ENCODE measurements at regions not wholly inside any gene's neighbourhood (a gene's known extent, or its start where the extent isn't known, plus 50 kb on each side); places are given as distances from the start of the nearest gene placed in this dataset.

- H3K4me3 ChIP-seq (ENCODE audit: low read depth, low read length): no peak overlapping the region
- CTCF ChIA-PET: no interaction called here
Measured at GRCh38 chr3:159660326-159660725, 328.3 kb upstream of the IL12A start.

GRCh38 chr3:159660901-159661300 lies 327.7 kb upstream of the IL12A start:
- H3K4me1 ChIP-seq: no peaks in the 10 kb centered on the region
- CTCF ChIA-PET: no interaction called here
- Mint-ChIP-seq H3K27ac (ENCODE audit: unreplicated experiment) (no peak overlapping the region), H3K36me3 (ENCODE audit: insufficient read depth, unreplicated experiment) (peaks cover 4% of the 10 kb centered on the region), H3K27me3 (ENCODE audit: insufficient read depth, unreplicated experiment) (no peaks in the 10 kb centered on the region), H3K9me3 (ENCODE audit: unreplicated experiment) (peaks cover 12% of the 10 kb centered on the region), H3K4me3 (ENCODE audit: unreplicated experiment) (no peak overlapping the region), H3K4me1 (ENCODE audit: low read depth, unreplicated experiment) (no peaks in the 10 kb centered on the region)
- no peaks in the 10 kb centered on the region for H3K27me3 ChIP-seq (replicated peaks; ENCODE audit: control insufficient read depth, insufficient read depth, low read length)
- BruUV-seq (replicated peaks): no TSS peak
- H3K36me3 ChIP-seq (ENCODE audit: control insufficient read depth, insufficient read depth, low read length): no peaks in the 10 kb centered on the region
- peaks cover 10% of the 10 kb centered on the region; the same call in 1 of the 2 replicates for H3K9me3 ChIP-seq
- no peak for DNase-seq
- TF ChIP-seq, protein P1, sequence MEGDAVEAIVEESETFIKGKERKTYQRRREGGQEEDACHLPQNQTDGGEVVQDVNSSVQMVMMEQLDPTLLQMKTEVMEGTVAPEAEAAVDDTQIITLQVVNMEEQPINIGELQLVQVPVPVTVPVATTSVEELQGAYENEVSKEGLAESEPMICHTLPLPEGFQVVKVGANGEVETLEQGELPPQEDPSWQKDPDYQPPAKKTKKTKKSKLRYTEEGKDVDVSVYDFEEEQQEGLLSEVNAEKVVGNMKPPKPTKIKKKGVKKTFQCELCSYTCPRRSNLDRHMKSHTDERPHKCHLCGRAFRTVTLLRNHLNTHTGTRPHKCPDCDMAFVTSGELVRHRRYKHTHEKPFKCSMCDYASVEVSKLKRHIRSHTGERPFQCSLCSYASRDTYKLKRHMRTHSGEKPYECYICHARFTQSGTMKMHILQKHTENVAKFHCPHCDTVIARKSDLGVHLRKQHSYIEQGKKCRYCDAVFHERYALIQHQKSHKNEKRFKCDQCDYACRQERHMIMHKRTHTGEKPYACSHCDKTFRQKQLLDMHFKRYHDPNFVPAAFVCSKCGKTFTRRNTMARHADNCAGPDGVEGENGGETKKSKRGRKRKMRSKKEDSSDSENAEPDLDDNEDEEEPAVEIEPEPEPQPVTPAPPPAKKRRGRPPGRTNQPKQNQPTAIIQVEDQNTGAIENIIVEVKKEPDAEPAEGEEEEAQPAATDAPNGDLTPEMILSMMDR (IDR thresholded peaks at IDR 0.05; ENCODE audit: insufficient read depth in 1 of 2, low read depth in 1 of 2, low read length in 1 of 2, severe bottlenecking in 1 of 2, unreplicated experiment in 1 of 2): no peak
- POLR2A ChIA-PET: no interaction called here
- intact Hi-C loops (cut with micrococcal nuclease; ENCODE audit: unreplicated experiment): no loop called here
- H3K4me3 ChIP-seq (ENCODE audit: low read depth, low read length): no peak overlapping the region

More at GRCh38 chr3:159660326-159660725, 328.3 kb upstream of the IL12A start:
- Mint-ChIP-seq H3K36me3 (ENCODE audit: insufficient read depth, unreplicated experiment) (peaks cover 4% of the 10 kb centered on the region), H3K27me3 (ENCODE audit: insufficient read depth, unreplicated experiment) (no peaks in the 10 kb centered on the region), H3K27ac (ENCODE audit: unreplicated experiment) (no peak overlapping the region), H3K9me3 (ENCODE audit: unreplicated experiment) (peaks cover 12% of the 10 kb centered on the region), H3K4me1 (ENCODE audit: low read depth, unreplicated experiment) (no peaks in the 10 kb centered on the region), H3K4me3 (ENCODE audit: unreplicated experiment) (no peak overlapping the region)
- POLR2A ChIA-PET: no interaction called here
- no peaks in the 10 kb centered on the region for H3K4me1 ChIP-seq
- H3K9me3 ChIP-seq: peaks cover 10% of the 10 kb centered on the region; the same call in 1 of the 2 replicates
- H3K27me3 ChIP-seq (replicated peaks; ENCODE audit: control insufficient read depth, insufficient read depth, low read length): no peaks in the 10 kb centered on the region
- BruUV-seq (replicated peaks): no TSS peak
- no peak for DNase-seq
- intact Hi-C loops (cut with micrococcal nuclease; ENCODE audit: unreplicated experiment): no loop called here
- H3K36me3 ChIP-seq (ENCODE audit: control insufficient read depth, insufficient read depth, low read length): no peaks in the 10 kb centered on the region
- TF ChIP-seq, protein P1 (IDR thresholded peaks at IDR 0.05; ENCODE audit: insufficient read depth in 1 of 2, low read depth in 1 of 2, low read length in 1 of 2, severe bottlenecking in 1 of 2, unreplicated experiment in 1 of 2): no peak

DNA sequence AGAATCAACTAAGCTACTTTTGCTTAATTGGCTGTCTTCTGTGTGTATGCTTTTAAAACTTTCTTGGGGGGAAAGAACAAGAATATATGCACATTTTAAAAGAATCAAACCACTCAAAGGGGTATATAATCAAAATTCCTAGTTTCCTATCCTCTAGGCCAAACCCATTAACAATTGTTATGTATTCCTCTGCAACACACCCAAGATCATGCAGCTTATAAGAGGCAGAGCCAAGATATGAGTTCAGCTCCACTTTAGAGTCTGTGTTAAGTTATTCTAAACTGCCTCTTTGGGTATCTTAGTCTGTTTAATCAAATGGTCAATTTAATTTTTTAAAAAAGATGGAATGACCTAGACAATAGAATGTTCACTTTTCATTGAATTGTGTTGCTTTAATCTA lies 326.1 kb upstream of the IL12A start:
- peaks cover 10% of the 10 kb centered on the region; the same call in 1 of the 2 replicates for H3K9me3 ChIP-seq
- no peaks in the 10 kb centered on the region for H3K36me3 ChIP-seq (ENCODE audit: control insufficient read depth, insufficient read depth, low read length)
- BruUV-seq (replicated peaks): no TSS peak
- intact Hi-C loops (cut with micrococcal nuclease; ENCODE audit: unreplicated experiment): no loop called here
- no peaks in the 10 kb centered on the region for H3K27me3 Mint-ChIP-seq (ENCODE audit: insufficient read depth, unreplicated experiment)
- POLR2A ChIA-PET: no interaction called here
- H3K4me1 Mint-ChIP-seq (ENCODE audit: low read depth, unreplicated experiment): no peaks in the 10 kb centered on the region
- H3K27ac Mint-ChIP-seq (ENCODE audit: unreplicated experiment): no peak overlapping the region
- H3K9me3 Mint-ChIP-seq (ENCODE audit: unreplicated experiment): peaks cover 12% of the 10 kb centered on the region
- CTCF ChIA-PET: no interaction called here
- TF ChIP-seq, protein P1 (IDR thresholded peaks at IDR 0.05; ENCODE audit: insufficient read depth in 1 of 2, low read depth in 1 of 2, low read length in 1 of 2, severe bottlenecking in 1 of 2, unreplicated experiment in 1 of 2): no peak
- H3K27me3 ChIP-seq (replicated peaks; ENCODE audit: control insufficient read depth, insufficient read depth, low read length): no peaks in the 10 kb centered on the region
- DNase-seq: no peak
- H3K4me3 ChIP-seq (ENCODE audit: low read depth, low read length): no peak overlapping the region
- no peak overlapping the region for H3K4me3 Mint-ChIP-seq (ENCODE audit: unreplicated experiment)
- peaks cover 4% of the 10 kb centered on the region for H3K36me3 Mint-ChIP-seq (ENCODE audit: insufficient read depth, unreplicated experiment)
- peaks cover 3% of the 10 kb centered on the region for H3K4me1 ChIP-seq
